OCI-LY7 (cell line): ENCODE measurements at regions not wholly inside any gene's neighbourhood (a gene's known extent, or its start where the extent isn't known, plus 50 kb on each side); places are given as distances from the start of the nearest gene placed in this dataset.
A peak's percentile ranks its signal among the peaks of the same experiment; 100 is the strongest.

Experiments
- BruUV-seq: library from RNA; stranded (reverse); fragments of 400-500 nt; replicated peaks from 2 replicates; lab custom pipeline; 2021; lab: Mats Ljungman, UMichigan
- CTCF ChIA-PET: fragments of 300-600 bp; sonication (Branson Sonifier 250); formaldehyde crosslinking; loops from one replicate; lab custom pipeline; 2022; ENCODE audit warnings: antibody characterized with exemption; ENCODE audit not compliant: unreplicated experiment; lab: Charles Lee
- POLR2A ChIA-PET: fragments of 300-600 bp; sonication (Branson Sonifier 250); formaldehyde crosslinking; loops from one replicate; lab custom pipeline; 2022; ENCODE audit warnings: antibody characterized with exemption; lab: Charles Lee
- DNase-seq: peaks from one replicate; pipeline ENCODE4 v3.0.0-alpha.2; 2015; ENCODE audit warnings: low spot score
- H2AFZ ChIP-seq: fragments of 200-600 bp; sonication (generic), shearing (Covaris generic); 2 replicates; pipeline ENCODE4 v1.6.1; 2014; ENCODE audit warnings: mild to moderate bottlenecking, antibody characterized with exemption, low read length, moderate library complexity
- H3K27ac ChIP-seq: fragments of 200-600 bp; sonication (generic); 2 replicates; pipeline ENCODE4 v1.5.1; 2014; ENCODE audit warnings: mixed run types, low read depth, mild to moderate bottlenecking, moderate library complexity, low read length, inconsistent platforms; ENCODE audit not compliant: poor library complexity, severe bottlenecking
- H3K36me3 ChIP-seq: fragments of 200-600 bp; sonication (generic); 2 replicates; pipeline ENCODE4 v1.6.1; 2014; ENCODE audit warnings: mild to moderate bottlenecking, antibody characterized with exemption, low read length, moderate library complexity, mixed read lengths; ENCODE audit not compliant: insufficient read depth
- H3K4me1 ChIP-seq: fragments of 200-600 bp; sonication (generic); 2 replicates; pipeline ENCODE4 v1.5.1; 2014; ENCODE audit warnings: mild to moderate bottlenecking, low read length; ENCODE audit not compliant: insufficient read depth, poor library complexity, severe bottlenecking
- H3K4me2 ChIP-seq: fragments of 200-600 bp; sonication (generic); 2 replicates; pipeline ENCODE4 v1.6.1; 2014; ENCODE audit warnings: mild to moderate bottlenecking, low read length
- H3K4me3 ChIP-seq: fragments of 200-600 bp; sonication (generic); 2 replicates; pipeline ENCODE4 v1.5.1; 2014; ENCODE audit warnings: mild to moderate bottlenecking, low read depth, low read length; ENCODE audit not compliant: poor library complexity, severe bottlenecking
- H3K79me2 ChIP-seq: fragments of 200-600 bp; sonication (generic); 2 replicates; pipeline ENCODE4 v1.6.1; 2016; ENCODE audit warnings: low read depth, mild to moderate bottlenecking, low read length, moderate library complexity, mixed read lengths; ENCODE audit not compliant: insufficient read depth
- H3K9me2 ChIP-seq: fragments of 200-600 bp; sonication (generic); 2 replicates; pipeline ENCODE4 v1.6.1; 2016; ENCODE audit warnings: mild to moderate bottlenecking, low read length, mixed read lengths; ENCODE audit not compliant: insufficient read depth
- H3K9me3 ChIP-seq: fragments of 200-600 bp; sonication (generic); 2 replicates; pipeline ENCODE4 v1.6.1; 2014; ENCODE audit warnings: mild to moderate bottlenecking, mixed run types, low read length, mixed read lengths
- H4K20me1 ChIP-seq: fragments of 200-600 bp; sonication (generic); 2 replicates; pipeline ENCODE4 v1.6.1; 2014; ENCODE audit warnings: mild to moderate bottlenecking, antibody characterized with exemption, low read length, moderate library complexity, mixed read lengths; ENCODE audit not compliant: insufficient read depth
- CTCF ChIP-seq: fragments of 200-600 bp; sonication (generic); conservative IDR thresholded peaks from 2 replicates; pipeline ENCODE4 v1.5.1; 2014; ENCODE audit warnings: mild to moderate bottlenecking, antibody characterized with exemption, low read length, moderate library complexity, mixed read lengths
- EZH2phosphoT487 ChIP-seq: fragments of 200-600 bp; sonication (generic); IDR thresholded peaks from 2 replicates; pipeline ENCODE4 v1.6.1; 2018; ENCODE audit warnings: low read depth, borderline replicate concordance, mild to moderate bottlenecking, mixed run types, antibody characterized with exemption, low read length, moderate library complexity, mixed read lengths
- intact Hi-C: fragments of 100-400 bp; cut with micrococcal nuclease; formaldehyde crosslinking; loops from one replicate; pipeline ENCODE4 v1.10.0; 2022; ENCODE audit not compliant: unreplicated experiment

- Histone ChIP-seq H3K4me3 (no peak overlapping the region), H3K9me2 (no peaks in the 10 kb centered on the region), H3K27ac (no peak overlapping the region), H3K79me2 (no peaks in the 10 kb centered on the region), H3K36me3 (no peaks in the 10 kb centered on the region), H2AFZ (no peak overlapping the region), H4K20me1 (no peaks in the 10 kb centered on the region), H3K4me2 (no peak overlapping the region), H3K9me3 (no peaks in the 10 kb centered on the region), H3K4me1 (peaks cover 52% of the 10 kb centered on the region)
- ChIA-PET POLR2A (interaction anchor here (0.8 to 1.4 kb wide), 2 partner anchors 68 to 209 kb away, joined by 4 to 9 read pairs; no protein-coding TSS in a partner anchor), CTCF (no interaction called here)
- no TSS peak for BruUV-seq
- peak; percentile 20 for DNase-seq
- TF ChIP-seq CTCF (no peak), EZH2phosphoT487 (no peak)
- intact Hi-C loops: no loop called here
These were observed 86.7 kb upstream of the PRKAR2B start for GRCh38 chr7:106957766-106958165.

GRCh38 chr7:106959753-106960152 is 84.8 kb upstream of the PRKAR2B start:
- TF ChIP-seq CTCF: peak; percentile 71
- no peak for TF ChIP-seq EZH2phosphoT487
- intact Hi-C loops: loop anchor here (2.0 to 5.0 kb wide), 2 partner anchors 88 to 131 kb away; no protein-coding TSS in a partner anchor
- H3K4me2 ChIP-seq: peak overlapping the region; percentile 15; the same call in 1 of the 2 replicates
- no peaks in the 10 kb centered on the region for H3K9me3 ChIP-seq
- H3K4me3 ChIP-seq: no peak overlapping the region
- CTCF ChIA-PET: interaction anchor here (1.1 kb wide), 1 partner anchor 12 kb away, joined by 3 read pairs; no protein-coding TSS in a partner anchor
- DNase-seq: peak; percentile 70
- peak overlapping the region; percentile 23; the same call in 1 of the 2 replicates for H2AFZ ChIP-seq
- no peak overlapping the region for H3K27ac ChIP-seq
- H3K9me2 ChIP-seq: no peaks in the 10 kb centered on the region
- POLR2A ChIA-PET: interaction anchor here (0.5 to 1.9 kb wide), 4 partner anchors 10 to 1079 kb away, joined by 3 to 4 read pairs (median 4); no protein-coding TSS in a partner anchor
- H4K20me1 ChIP-seq: no peaks in the 10 kb centered on the region
- no peaks in the 10 kb centered on the region for H3K36me3 ChIP-seq
- peaks cover 64% of the 10 kb centered on the region for H3K4me1 ChIP-seq
- no peaks in the 10 kb centered on the region for H3K79me2 ChIP-seq
- no TSS peak for BruUV-seq

- no TSS peak for BruUV-seq
- Histone ChIP-seq H4K20me1 (no peaks in the 10 kb centered on the region), H3K4me3 (peak overlapping the region; percentile 51), H3K36me3 (no peaks in the 10 kb centered on the region), H3K27ac (peak overlapping the region; percentile 86), H3K9me3 (no peaks in the 10 kb centered on the region), H3K9me2 (no peaks in the 10 kb centered on the region), H3K4me1 (peaks cover 66% of the 10 kb centered on the region), H3K4me2 (peak overlapping the region; percentile 70), H2AFZ (peak overlapping the region; percentile 69; the same call in 1 of the 2 replicates), H3K79me2 (no peaks in the 10 kb centered on the region)
- POLR2A ChIA-PET: interaction anchor here (0.6 to 2.1 kb wide), 19 partner anchors 10 to 454 kb away, joined by 3 to 8 read pairs (median 4); partner anchors contain the start of genes HBP1 and PIK3CG
- DNase-seq: peak; percentile 82
- TF ChIP-seq EZH2phosphoT487 (no peak), CTCF (no peak)
- CTCF ChIA-PET: interaction anchor here (0.6 to 1.5 kb wide), 2 partner anchors 16 to 39 kb away, joined by 3 to 5 read pairs; no protein-coding TSS in a partner anchor
- intact Hi-C loops: loop anchor here (5.0 kb wide), 1 partner anchor 85 kb away; no protein-coding TSS in a partner anchor
These were observed 81.8 kb upstream of the PRKAR2B start for GRCh38 chr7:106962751-106963150.
